HEK293 (cell line): ENCODE measurements at regions not wholly inside any gene's neighbourhood (a gene's known extent, or its start where the extent isn't known, plus 50 kb on each side); places are given as distances from the start of the nearest gene placed in this dataset.
A peak's percentile ranks its signal among the peaks of the same experiment; 100 is the strongest.

ENCODE experiments used
- CTCF ChIA-PET: fragments of 350-600 bp; formaldehyde crosslinking; extraction: SDS; loops from one replicate; lab custom pipeline; 2021; ENCODE audit warnings: antibody characterized with exemption; lab: Yijun Ruan, JAX
- POLR2A ChIA-PET: fragments of 300-600 bp; formaldehyde crosslinking; extraction: SDS; loops from one replicate; lab custom pipeline; 2020; ENCODE audit warnings: antibody characterized with exemption, inconsistent platforms; lab: Yijun Ruan, JAX
- H3K27ac ChIP-seq: fragments of 200-500 bp; sonication (Bioruptor generic); 2 replicates; pipeline ENCODE4 v1.5.1; 2014; ENCODE audit warnings: low read depth, low read length, control low read depth, inconsistent platforms; ENCODE audit errors: extremely low read depth
- H3K36me3 ChIP-seq, 2 experiments: fragments of 200-500 bp in 1 of 2; sonication (Bioruptor generic) in 1 of 2; 1 replicate in 1 of 2; 2 replicates in 1 of 2; pipeline ENCODE4 v1.5.1; 2014 to 2017; ENCODE audit warnings: inconsistent platforms in 2 of 2, low read length in 2 of 2; ENCODE audit not compliant: control insufficient read depth in 2 of 2, insufficient read depth in 1 of 2
- H3K4me1 ChIP-seq: fragments of 200-500 bp; sonication (Bioruptor generic); 2 replicates; pipeline ENCODE4 v1.5.1; 2014; ENCODE audit warnings: mild to moderate bottlenecking, low read length, inconsistent platforms; ENCODE audit not compliant: control insufficient read depth, insufficient read depth
- H3K4me3 ChIP-seq: 2 replicates; pipeline ENCODE4 v1.5.1; 2011; ENCODE audit warnings: low read depth, mild to moderate bottlenecking, control low read depth, low read length, moderate library complexity
- H3K9me3 ChIP-seq: fragments of 200-500 bp; sonication (Bioruptor generic); 2 replicates; pipeline ENCODE4 v1.5.1; 2014; ENCODE audit warnings: low read depth, low read length, inconsistent platforms; ENCODE audit not compliant: control insufficient read depth, insufficient read depth
- SCRT1 ChIP-seq: fragments of 450-650 bp; formaldehyde crosslinking; IDR thresholded peaks from 2 replicates; pipeline ENCODE4 v1.5.1; 2016; ENCODE audit warnings: missing biosample characterization, missing genetic modification characterization, borderline replicate concordance
- ZBTB7A ChIP-seq: fragments of 450-650 bp; formaldehyde crosslinking; IDR thresholded peaks from 2 replicates; pipeline ENCODE4 v1.5.1; 2016; ENCODE audit warnings: low read depth, missing biosample characterization, missing genetic modification characterization
- ZNF132 ChIP-seq: fragments of 450-650 bp; formaldehyde crosslinking; IDR thresholded peaks from 2 replicates; pipeline ENCODE4 v1.5.1; 2017; ENCODE audit warnings: missing biosample characterization, missing genetic modification characterization, borderline replicate concordance
- ZNF394 ChIP-seq: fragments of 450-650 bp; formaldehyde crosslinking; IDR thresholded peaks from 2 replicates; pipeline ENCODE4 v1.5.1; 2016; ENCODE audit warnings: missing biosample characterization, missing genetic modification characterization, mild to moderate bottlenecking, moderate library complexity, borderline replicate concordance
- ZNF585B ChIP-seq: fragments of 450-650 bp; formaldehyde crosslinking; IDR thresholded peaks from 2 replicates; pipeline ENCODE4 v1.5.1; 2016; ENCODE audit warnings: missing biosample characterization, missing genetic modification characterization
- ZNF624 ChIP-seq: fragments of 450-650 bp; formaldehyde crosslinking; IDR thresholded peaks from 2 replicates; pipeline ENCODE4 v1.5.1; 2017; ENCODE audit warnings: missing biosample characterization, missing genetic modification characterization
- ZNF701 ChIP-seq: fragments of 450-650 bp; formaldehyde crosslinking; IDR thresholded peaks from 2 replicates; pipeline ENCODE4 v1.5.1; 2016; ENCODE audit warnings: missing biosample characterization, missing genetic modification characterization
- TF ChIP-seq, protein P1 (sequence below): fragments of 450-650 bp; formaldehyde crosslinking; IDR thresholded peaks from 2 replicates; pipeline ENCODE4 v1.5.1; 2017; ENCODE audit warnings: missing biosample characterization, mild to moderate bottlenecking, missing genetic modification characterization, moderate library complexity
- TF ChIP-seq, protein P2 (sequence below): fragments of 450-650 bp; formaldehyde crosslinking; IDR thresholded peaks from 2 replicates; pipeline ENCODE4 v1.5.1; 2016; ENCODE audit warnings: missing biosample characterization, missing genetic modification characterization
- TF ChIP-seq, protein P3 (sequence below): fragments of 450-650 bp; formaldehyde crosslinking; IDR thresholded peaks from 2 replicates; pipeline ENCODE4 v1.5.1; 2016; ENCODE audit warnings: missing biosample characterization, missing genetic modification characterization
- TF ChIP-seq, protein P4 (sequence below): fragments of 450-650 bp; formaldehyde crosslinking; IDR thresholded peaks from 2 replicates; pipeline ENCODE4 v1.5.1; 2016; ENCODE audit warnings: missing biosample characterization, missing genetic modification characterization

DNA sequence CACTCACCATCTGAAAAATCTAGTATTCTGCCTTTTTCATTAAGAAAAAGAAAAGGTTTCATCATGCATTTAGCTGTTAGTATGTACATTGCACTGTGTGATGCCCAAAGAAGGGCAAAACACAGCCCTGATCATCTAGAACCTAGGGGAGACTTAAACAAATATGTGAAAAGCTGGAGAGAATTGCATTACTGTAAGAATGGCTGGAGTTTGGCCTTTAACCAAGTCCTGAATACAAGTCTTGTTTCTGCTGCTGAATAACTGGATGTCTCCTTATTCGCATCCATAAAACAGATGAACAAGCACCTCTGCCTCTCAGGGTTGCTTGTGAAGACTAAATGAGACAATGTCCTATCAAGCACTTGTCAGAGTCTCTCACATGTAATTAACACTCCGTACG lies 233.4 kb upstream of the LRTM1 start:
- POLR2A ChIA-PET, result no interaction called here

DNA sequence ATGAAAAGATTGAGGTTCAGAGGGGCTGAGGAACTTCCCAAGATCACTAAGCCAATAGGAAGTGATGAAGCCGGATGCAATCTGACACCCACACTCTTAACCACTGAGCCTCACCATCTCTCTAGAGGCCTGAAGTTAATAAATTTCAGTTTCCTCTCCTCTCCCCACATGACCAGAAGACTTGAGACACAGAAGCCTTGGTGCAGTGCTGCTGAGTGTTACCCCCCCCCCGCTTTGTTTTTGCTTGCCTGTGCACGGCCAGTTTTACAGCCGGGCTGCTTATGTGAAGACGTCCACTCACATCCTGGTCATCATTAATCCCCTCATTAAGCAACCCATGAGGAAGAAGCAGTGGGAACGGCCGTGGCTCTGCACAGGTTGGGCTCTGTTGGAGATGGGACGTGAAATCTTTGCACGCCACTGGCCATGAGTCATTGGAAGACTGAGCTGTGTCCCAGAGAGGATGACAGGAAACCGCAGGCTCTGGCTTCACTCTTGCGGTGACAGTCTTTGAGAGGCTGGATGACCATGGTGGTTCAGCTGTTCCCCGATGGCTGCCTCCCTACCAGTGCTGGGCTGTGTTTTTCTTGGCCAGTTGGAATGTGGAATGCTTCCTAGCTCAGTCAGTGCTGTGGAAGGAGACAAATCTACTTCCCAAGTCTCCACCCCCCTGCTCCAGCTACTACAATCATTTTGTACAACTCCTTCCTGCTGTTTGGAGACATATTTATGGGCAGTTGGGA lies 232.6 kb upstream of the LRTM1 start:
- TF ChIP-seq, protein P1, sequence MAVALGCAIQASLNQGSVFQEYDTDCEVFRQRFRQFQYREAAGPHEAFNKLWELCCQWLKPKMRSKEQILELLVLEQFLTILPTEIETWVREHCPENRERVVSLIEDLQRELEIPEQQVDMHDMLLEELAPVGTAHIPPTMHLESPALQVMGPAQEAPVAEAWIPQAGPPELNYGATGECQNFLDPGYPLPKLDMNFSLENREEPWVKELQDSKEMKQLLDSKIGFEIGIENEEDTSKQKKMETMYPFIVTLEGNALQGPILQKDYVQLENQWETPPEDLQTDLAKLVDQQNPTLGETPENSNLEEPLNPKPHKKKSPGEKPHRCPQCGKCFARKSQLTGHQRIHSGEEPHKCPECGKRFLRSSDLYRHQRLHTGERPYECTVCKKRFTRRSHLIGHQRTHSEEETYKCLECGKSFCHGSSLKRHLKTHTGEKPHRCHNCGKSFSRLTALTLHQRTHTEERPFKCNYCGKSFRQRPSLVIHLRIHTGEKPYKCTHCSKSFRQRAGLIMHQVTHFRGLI, result peak; percentile 53; the same call in 1 of the 2 replicates
- TF ChIP-seq ZNF624 (no peak), SCRT1 (no peak)
- TF ChIP-seq, protein P2, sequence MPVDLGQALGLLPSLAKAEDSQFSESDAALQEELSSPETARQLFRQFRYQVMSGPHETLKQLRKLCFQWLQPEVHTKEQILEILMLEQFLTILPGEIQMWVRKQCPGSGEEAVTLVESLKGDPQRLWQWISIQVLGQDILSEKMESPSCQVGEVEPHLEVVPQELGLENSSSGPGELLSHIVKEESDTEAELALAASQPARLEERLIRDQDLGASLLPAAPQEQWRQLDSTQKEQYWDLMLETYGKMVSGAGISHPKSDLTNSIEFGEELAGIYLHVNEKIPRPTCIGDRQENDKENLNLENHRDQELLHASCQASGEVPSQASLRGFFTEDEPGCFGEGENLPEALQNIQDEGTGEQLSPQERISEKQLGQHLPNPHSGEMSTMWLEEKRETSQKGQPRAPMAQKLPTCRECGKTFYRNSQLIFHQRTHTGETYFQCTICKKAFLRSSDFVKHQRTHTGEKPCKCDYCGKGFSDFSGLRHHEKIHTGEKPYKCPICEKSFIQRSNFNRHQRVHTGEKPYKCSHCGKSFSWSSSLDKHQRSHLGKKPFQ (tag by site-specific recombination), result no peak
- ChIA-PET CTCF (interaction anchor here (0.7 kb wide), 1 partner anchor 21 kb away, joined by 3 read pairs; no protein-coding TSS in a partner anchor), POLR2A (interaction anchor here (1.5 kb wide), 1 partner anchor 12 kb away, joined by 3 read pairs; no protein-coding TSS in a partner anchor)
- Histone ChIP-seq H3K4me1 (no peaks in the 10 kb centered on the region; the same call in 1 of the 2 replicates), H3K27ac (no peak overlapping the region), H3K36me3 (no peaks in the 10 kb centered on the region), H3K4me3 (no peak overlapping the region), H3K9me3 (no peaks in the 10 kb centered on the region)

More for the DNA sequence above, 233.4 kb upstream of the LRTM1 start:
- no peak overlapping the region for H3K27ac ChIP-seq
- H3K36me3 ChIP-seq, result no peaks in the 10 kb centered on the region
- TF ChIP-seq ZNF394 (tag by site-specific recombination) (no peak), ZNF132 (tag by site-specific recombination) (no peak), ZNF585B (no peak), ZNF701 (tag by site-specific recombination) (no peak)
- TF ChIP-seq, all 188 proteins: peak for 0
- CTCF ChIA-PET, result no interaction called here
- H3K4me1 ChIP-seq, result no peaks in the 10 kb centered on the region; the same call in 1 of the 2 replicates
- H3K4me3 ChIP-seq, result no peak overlapping the region
- H3K9me3 ChIP-seq, result no peaks in the 10 kb centered on the region

DNA sequence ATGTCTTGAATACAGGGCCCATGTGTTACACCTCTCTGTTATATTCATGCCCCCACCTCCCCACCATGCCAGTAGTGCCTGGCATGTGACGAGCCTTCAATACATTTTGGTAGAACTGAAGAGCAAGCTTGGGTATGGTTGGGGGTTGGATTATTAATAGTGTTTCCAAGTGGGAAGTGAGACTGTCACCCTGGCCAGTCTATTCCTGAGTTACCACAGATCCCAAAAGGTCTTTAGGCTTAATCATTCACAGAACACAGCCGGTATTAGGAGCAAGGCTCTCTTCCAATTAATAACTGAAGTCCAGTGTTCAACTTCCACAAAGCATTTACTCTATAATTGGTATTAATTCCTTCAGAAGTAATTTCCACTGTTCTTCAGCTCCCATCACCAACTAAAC lies 231.9 kb upstream of the LRTM1 start:
- no peak overlapping the region for H3K27ac ChIP-seq
- no peak for TF ChIP-seq ZBTB7A (tag by site-specific recombination)
- TF ChIP-seq, protein P3, sequence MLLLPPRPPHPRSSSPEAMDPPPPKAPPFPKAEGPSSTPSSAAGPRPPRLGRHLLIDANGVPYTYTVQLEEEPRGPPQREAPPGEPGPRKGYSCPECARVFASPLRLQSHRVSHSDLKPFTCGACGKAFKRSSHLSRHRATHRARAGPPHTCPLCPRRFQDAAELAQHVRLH (tag by site-specific recombination), result no peak
- no peak overlapping the region for H3K4me3 ChIP-seq
- no peaks in the 10 kb centered on the region for H3K36me3 ChIP-seq
- H3K4me1 ChIP-seq, result no peaks in the 10 kb centered on the region; the same call in 1 of the 2 replicates
- CTCF ChIA-PET, result no interaction called here
- POLR2A ChIA-PET, result interaction anchor here (1.5 kb wide), 1 partner anchor 13 kb away, joined by 3 read pairs; no protein-coding TSS in a partner anchor
- no peaks in the 10 kb centered on the region for H3K9me3 ChIP-seq

DNA sequence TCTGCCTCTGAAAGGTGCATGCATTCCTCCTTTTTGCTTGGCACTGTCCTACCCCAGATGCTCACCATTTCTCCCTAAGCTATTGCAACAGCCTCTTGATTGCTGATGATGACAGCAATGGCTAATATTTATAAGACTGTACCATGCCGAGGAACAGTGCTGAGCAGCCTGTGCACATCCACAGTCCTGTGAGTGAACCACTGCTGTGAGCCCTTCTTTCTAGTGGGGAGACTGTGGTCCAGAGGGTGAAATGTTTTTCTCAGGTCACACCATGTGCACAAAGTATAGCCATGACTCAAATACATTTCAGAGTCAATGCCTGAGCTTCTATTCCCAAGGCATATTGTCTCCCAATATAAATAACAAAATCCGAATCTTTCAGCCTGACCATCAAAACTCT lies 231.2 kb upstream of the LRTM1 start:
- POLR2A ChIA-PET, result interaction anchor here (1.5 kb wide), 1 partner anchor 14 kb away, joined by 3 read pairs; no protein-coding TSS in a partner anchor
- Histone ChIP-seq H3K27ac (no peak overlapping the region), H3K4me1 (no peaks in the 10 kb centered on the region; the same call in 1 of the 2 replicates), H3K9me3 (no peaks in the 10 kb centered on the region), H3K36me3 (no peaks in the 10 kb centered on the region), H3K4me3 (no peak overlapping the region)
- CTCF ChIA-PET, result no interaction called here
- TF ChIP-seq, protein P4, sequence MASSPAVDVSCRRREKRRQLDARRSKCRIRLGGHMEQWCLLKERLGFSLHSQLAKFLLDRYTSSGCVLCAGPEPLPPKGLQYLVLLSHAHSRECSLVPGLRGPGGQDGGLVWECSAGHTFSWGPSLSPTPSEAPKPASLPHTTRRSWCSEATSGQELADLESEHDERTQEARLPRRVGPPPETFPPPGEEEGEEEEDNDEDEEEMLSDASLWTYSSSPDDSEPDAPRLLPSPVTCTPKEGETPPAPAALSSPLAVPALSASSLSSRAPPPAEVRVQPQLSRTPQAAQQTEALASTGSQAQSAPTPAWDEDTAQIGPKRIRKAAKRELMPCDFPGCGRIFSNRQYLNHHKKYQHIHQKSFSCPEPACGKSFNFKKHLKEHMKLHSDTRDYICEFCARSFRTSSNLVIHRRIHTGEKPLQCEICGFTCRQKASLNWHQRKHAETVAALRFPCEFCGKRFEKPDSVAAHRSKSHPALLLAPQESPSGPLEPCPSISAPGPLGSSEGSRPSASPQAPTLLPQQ (tag by site-specific recombination), result no peak
